ENCODE measurements at regions not wholly inside any gene's neighbourhood (a gene's known extent, or its start where the extent isn't known, plus 50 kb on each side); places are given as distances from the start of the nearest gene placed in this dataset.

DNA sequence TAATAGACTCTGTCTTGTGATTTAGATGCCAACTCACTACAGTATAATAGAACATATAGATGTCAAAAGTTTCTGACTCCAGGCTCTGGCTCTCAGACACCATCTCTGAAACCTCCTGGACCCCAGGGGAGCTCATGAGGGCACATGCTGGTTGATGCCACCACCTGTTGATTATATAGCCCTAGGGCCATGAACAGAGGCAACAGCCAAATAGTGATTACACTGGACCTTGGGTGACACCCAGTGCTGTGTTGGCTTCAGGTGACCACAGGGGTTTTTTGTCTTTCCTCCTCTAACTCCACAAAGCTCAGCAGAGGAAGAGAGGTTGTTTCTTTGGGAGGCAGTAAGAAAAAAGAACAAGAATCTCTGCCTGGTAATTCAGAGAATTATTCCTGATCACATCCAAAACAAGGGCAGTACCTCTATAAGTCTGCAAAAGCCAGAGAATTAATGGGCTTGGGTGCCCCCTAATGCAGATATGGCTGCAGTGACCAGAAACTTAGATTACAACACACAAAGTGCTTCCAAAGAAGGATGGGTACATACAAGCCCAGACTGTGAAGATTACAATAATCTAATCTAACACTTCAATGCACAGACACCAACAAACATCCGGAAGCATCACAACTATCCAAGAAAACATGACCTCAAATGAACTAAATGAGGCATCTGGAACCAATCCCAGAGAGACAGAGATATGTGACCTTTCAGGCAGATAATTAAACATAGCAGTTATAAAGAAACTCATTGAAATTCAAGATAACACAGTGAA, 1920.6 kb downstream of the ARAP2 start:
- Histone ChIP-seq H3T11ph (ENCODE audit: low read length) (no peak overlapping the region), H3K79me1 (ENCODE audit: insufficient read depth, low read depth, low read length, poor library complexity, severe bottlenecking) (no peaks in the 10 kb centered on the region), H2BK20ac (ENCODE audit: low read depth, low read length, poor library complexity, severe bottlenecking) (no peak overlapping the region), H2BK15ac (ENCODE audit: low read depth, low read length) (no peak overlapping the region), H2BK12ac (ENCODE audit: insufficient read length, low read depth, low read length) (no peak overlapping the region), H3K18ac (ENCODE audit: insufficient read length, low read depth, low read length) (no peak overlapping the region), H4K5ac (ENCODE audit: insufficient read length, low read depth, low read length) (no peak overlapping the region), H4K8ac (replicated peaks; ENCODE audit: insufficient read length, low read depth, low read length) (no peak overlapping the region), H3K9me3 (ENCODE audit: control insufficient read depth, low read depth, low read length) (no peaks in the 10 kb centered on the region), H4K91ac (ENCODE audit: insufficient read length, low read depth, low read length) (no peak overlapping the region), H3K9ac (ENCODE audit: extremely low read depth, insufficient read length, low read length) (no peak overlapping the region), H2BK5ac (ENCODE audit: insufficient read length, low read length) (no peak overlapping the region), H2AK5ac (ENCODE audit: insufficient read length, low read length) (no peak overlapping the region), H2BK120ac (ENCODE audit: low read depth, low read length, poor library complexity, severe bottlenecking) (no peak overlapping the region), H3K27ac (ENCODE audit: insufficient read length, low read depth, low read length) (no peak overlapping the region), H3K14ac (ENCODE audit: insufficient read depth, low read length) (no peak overlapping the region), H3K79me2 (ENCODE audit: insufficient read depth, low read length) (no peaks in the 10 kb centered on the region), H3K27me3 (ENCODE audit: insufficient read depth, low read length) (no peaks in the 10 kb centered on the region), H3K4ac (ENCODE audit: low read depth, low read length) (no peak overlapping the region), H3K23me2 (ENCODE audit: insufficient read length, low read depth, low read length, poor library complexity, severe bottlenecking) (no peaks in the 10 kb centered on the region), H3K4me2 (ENCODE audit: insufficient read depth, insufficient read length, low read length) (no peak overlapping the region), H3K23ac (ENCODE audit: insufficient read length, low read depth, low read length) (no peak overlapping the region), H3K56ac (ENCODE audit: insufficient read length, low read depth, low read length) (no peak overlapping the region), H3K4me1 (ENCODE audit: insufficient read depth, low read length) (no peaks in the 10 kb centered on the region), H4K20me1 (ENCODE audit: control insufficient read depth, insufficient read depth, insufficient read length) (no peaks in the 10 kb centered on the region), H2AFZ (ENCODE audit: low read length) (no peak overlapping the region)
- Mint-ChIP-seq H3K4me1 (peaks cover 7% of the 10 kb centered on the region in 2 experiments), H3K9me3 (peaks cover 0 to 2% of the 10 kb centered on the region in 2 experiments; a peak in 2 of 5 replicates), H3K27ac (no peak overlapping the region), H3K27me3 (ENCODE audit: low read depth) (no peaks in the 10 kb centered on the region), H3K36me3 (ENCODE audit: insufficient read depth in 1 of 3, low read depth in 3 of 3) (peaks cover 0 to 5% (median 0%) of the 10 kb centered on the region in 3 experiments; a peak in 2 of 7 replicates), H3K4me3 (no peak overlapping the region)
- TF ChIP-seq, protein P1, sequence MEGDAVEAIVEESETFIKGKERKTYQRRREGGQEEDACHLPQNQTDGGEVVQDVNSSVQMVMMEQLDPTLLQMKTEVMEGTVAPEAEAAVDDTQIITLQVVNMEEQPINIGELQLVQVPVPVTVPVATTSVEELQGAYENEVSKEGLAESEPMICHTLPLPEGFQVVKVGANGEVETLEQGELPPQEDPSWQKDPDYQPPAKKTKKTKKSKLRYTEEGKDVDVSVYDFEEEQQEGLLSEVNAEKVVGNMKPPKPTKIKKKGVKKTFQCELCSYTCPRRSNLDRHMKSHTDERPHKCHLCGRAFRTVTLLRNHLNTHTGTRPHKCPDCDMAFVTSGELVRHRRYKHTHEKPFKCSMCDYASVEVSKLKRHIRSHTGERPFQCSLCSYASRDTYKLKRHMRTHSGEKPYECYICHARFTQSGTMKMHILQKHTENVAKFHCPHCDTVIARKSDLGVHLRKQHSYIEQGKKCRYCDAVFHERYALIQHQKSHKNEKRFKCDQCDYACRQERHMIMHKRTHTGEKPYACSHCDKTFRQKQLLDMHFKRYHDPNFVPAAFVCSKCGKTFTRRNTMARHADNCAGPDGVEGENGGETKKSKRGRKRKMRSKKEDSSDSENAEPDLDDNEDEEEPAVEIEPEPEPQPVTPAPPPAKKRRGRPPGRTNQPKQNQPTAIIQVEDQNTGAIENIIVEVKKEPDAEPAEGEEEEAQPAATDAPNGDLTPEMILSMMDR (conservative IDR thresholded peaks at IDR 0.05) = peak; percentile 21; the same call in 1 of the 3 replicates
- peak; percentile 16 for DNase-seq
- WGBS (ENCODE audit: extremely low coverage, insufficient read length, low lambda C conversion rate) = no CpG with 5 or more reads among the region's 1 CpG

Measured in H9 (cell line).